ENCODE measurements at regions not wholly inside any gene's neighbourhood (a gene's known extent, or its start where the extent isn't known, plus 50 kb on each side); places are given as distances from the start of the nearest gene placed in this dataset.

DNA sequence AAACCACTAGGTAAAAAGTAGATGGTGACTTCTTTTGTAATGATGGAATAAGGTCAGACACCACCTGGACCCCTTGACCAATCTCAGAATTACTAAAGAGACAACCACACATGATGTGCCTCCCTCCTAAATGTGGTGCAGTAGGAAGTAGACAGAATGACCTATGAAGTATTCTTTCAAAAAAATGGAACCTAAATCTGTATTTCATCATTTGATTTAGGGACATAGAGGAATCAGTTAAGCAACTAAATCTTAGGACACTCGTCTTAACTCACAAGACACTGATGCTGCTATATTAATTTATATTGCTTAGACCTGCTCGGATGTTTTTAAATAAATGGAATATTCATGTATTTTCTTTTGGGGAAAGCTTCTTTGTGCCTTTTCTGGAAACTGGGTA is 80.9 kb upstream of the IRF2BP2 start:
- TF ChIP-seq CTCF (IDR thresholded peaks at IDR 0.05) (no peak), POLR2A (IDR thresholded peaks at IDR 0.05) (no peak)
